HEK293 (cell line): ENCODE measurements at regions not wholly inside any gene's neighbourhood (a gene's known extent, or its start where the extent isn't known, plus 50 kb on each side); places are given as distances from the start of the nearest gene placed in this dataset.

Source experiments
- CTCF ChIA-PET: fragments of 350-600 bp; formaldehyde crosslinking; extraction: SDS; loops from one replicate; lab custom pipeline; 2021; ENCODE audit warnings: antibody characterized with exemption; lab: Yijun Ruan, JAX
- POLR2A ChIA-PET: fragments of 300-600 bp; formaldehyde crosslinking; extraction: SDS; loops from one replicate; lab custom pipeline; 2020; ENCODE audit warnings: antibody characterized with exemption, inconsistent platforms; lab: Yijun Ruan, JAX
- H3K27ac ChIP-seq: fragments of 200-500 bp; sonication (Bioruptor generic); 2 replicates; pipeline ENCODE4 v1.5.1; 2014; ENCODE audit warnings: low read depth, low read length, control low read depth, inconsistent platforms; ENCODE audit errors: extremely low read depth
- H3K36me3 ChIP-seq, 2 experiments: fragments of 200-500 bp in 1 of 2; sonication (Bioruptor generic) in 1 of 2; 1 replicate in 1 of 2; 2 replicates in 1 of 2; pipeline ENCODE4 v1.5.1; 2014 to 2017; ENCODE audit warnings: inconsistent platforms in 2 of 2, low read length in 2 of 2; ENCODE audit not compliant: control insufficient read depth in 2 of 2, insufficient read depth in 1 of 2
- H3K4me1 ChIP-seq: fragments of 200-500 bp; sonication (Bioruptor generic); 2 replicates; pipeline ENCODE4 v1.5.1; 2014; ENCODE audit warnings: mild to moderate bottlenecking, low read length, inconsistent platforms; ENCODE audit not compliant: control insufficient read depth, insufficient read depth
- H3K4me3 ChIP-seq: 2 replicates; pipeline ENCODE4 v1.5.1; 2011; ENCODE audit warnings: low read depth, mild to moderate bottlenecking, control low read depth, low read length, moderate library complexity
- H3K9me3 ChIP-seq: fragments of 200-500 bp; sonication (Bioruptor generic); 2 replicates; pipeline ENCODE4 v1.5.1; 2014; ENCODE audit warnings: low read depth, low read length, inconsistent platforms; ENCODE audit not compliant: control insufficient read depth, insufficient read depth
- EGR2 ChIP-seq: fragments of 450-650 bp; formaldehyde crosslinking; IDR thresholded peaks from 2 replicates; pipeline ENCODE4 v1.5.1; 2016; ENCODE audit warnings: low read depth, missing biosample characterization, missing genetic modification characterization
- GLI4 ChIP-seq: fragments of 450-650 bp; formaldehyde crosslinking; IDR thresholded peaks from 2 replicates; pipeline ENCODE4 v1.5.1; 2016; ENCODE audit warnings: missing biosample characterization, missing genetic modification characterization
- HOXC10 ChIP-seq: sonication (generic); formaldehyde crosslinking; IDR thresholded peaks from 2 replicates; pipeline ENCODE4 v1.8.1; 2023; ENCODE audit warnings: mild to moderate bottlenecking, missing genetic modification reagents
- KLF1 ChIP-seq: fragments of 450-650 bp; formaldehyde crosslinking; IDR thresholded peaks from 2 replicates; pipeline ENCODE4 v1.5.1; 2016; ENCODE audit warnings: missing biosample characterization, missing genetic modification characterization
- PRDM4 ChIP-seq: fragments of 450-650 bp; formaldehyde crosslinking; IDR thresholded peaks from 2 replicates; pipeline ENCODE4 v1.5.1; 2017; ENCODE audit warnings: missing biosample characterization, missing genetic modification characterization
- SALL2 ChIP-seq: fragments of 450-650 bp; formaldehyde crosslinking; IDR thresholded peaks from 2 replicates; pipeline ENCODE4 v1.5.0; 2017; ENCODE audit warnings: missing biosample characterization, mild to moderate bottlenecking, missing genetic modification characterization, borderline replicate concordance
- WT1 ChIP-seq: fragments of 450-650 bp; formaldehyde crosslinking; IDR thresholded peaks from 2 replicates; pipeline ENCODE4 v1.5.1; 2016; ENCODE audit warnings: missing biosample characterization, missing genetic modification characterization
- ZNF114 ChIP-seq: fragments of 450-650 bp; formaldehyde crosslinking; IDR thresholded peaks from 2 replicates; pipeline ENCODE4 v1.5.0; 2017; ENCODE audit warnings: missing biosample characterization, missing genetic modification characterization
- ZNF138 ChIP-seq: fragments of 450-650 bp; formaldehyde crosslinking; IDR thresholded peaks from 2 replicates; pipeline ENCODE4 v1.5.1; 2016; ENCODE audit warnings: missing biosample characterization, missing genetic modification characterization, borderline replicate concordance
- ZNF354C ChIP-seq: fragments of 450-650 bp; formaldehyde crosslinking; IDR thresholded peaks from 2 replicates; pipeline ENCODE4 v1.5.1; 2016; ENCODE audit warnings: missing biosample characterization, missing genetic modification characterization, low read depth, borderline replicate concordance
- ZNF513 ChIP-seq: fragments of 450-650 bp; IDR thresholded peaks from 2 replicates; pipeline ENCODE4 v1.5.1; 2018; ENCODE audit warnings: missing biosample characterization, missing genetic modification characterization
- ZNF623 ChIP-seq: fragments of 450-650 bp; formaldehyde crosslinking; IDR thresholded peaks from 2 replicates; pipeline ENCODE4 v1.5.1; 2016; ENCODE audit warnings: missing biosample characterization, missing genetic modification characterization
- ZNF768 ChIP-seq: fragments of 450-650 bp; formaldehyde crosslinking; IDR thresholded peaks from 2 replicates; pipeline ENCODE4 v1.5.1; 2018; ENCODE audit warnings: missing biosample characterization, mild to moderate bottlenecking, missing genetic modification characterization
- ZNF843 ChIP-seq: fragments of 450-650 bp; formaldehyde crosslinking; IDR thresholded peaks from 2 replicates; pipeline ENCODE4 v1.5.1; 2016; ENCODE audit warnings: missing biosample characterization, missing genetic modification characterization
- TF ChIP-seq, protein P1 (sequence below): fragments of 450-650 bp; formaldehyde crosslinking; IDR thresholded peaks from 2 replicates; pipeline ENCODE4 v1.5.1; 2016; ENCODE audit warnings: missing biosample characterization, missing genetic modification characterization
- TF ChIP-seq, protein P2 (sequence below): fragments of 450-650 bp; formaldehyde crosslinking; IDR thresholded peaks from 2 replicates; pipeline ENCODE4 v1.5.1; 2016; ENCODE audit warnings: missing biosample characterization, missing genetic modification characterization
- TF ChIP-seq, protein P3 (sequence below): fragments of 450-650 bp; formaldehyde crosslinking; IDR thresholded peaks from 2 replicates; pipeline ENCODE4 v1.5.1; 2016; ENCODE audit warnings: missing biosample characterization, missing genetic modification characterization
- TF ChIP-seq, protein P4 (sequence below): fragments of 450-650 bp; formaldehyde crosslinking; IDR thresholded peaks from 2 replicates; pipeline ENCODE4 v1.5.1; 2016; ENCODE audit warnings: missing biosample characterization, missing genetic modification characterization

DNA sequence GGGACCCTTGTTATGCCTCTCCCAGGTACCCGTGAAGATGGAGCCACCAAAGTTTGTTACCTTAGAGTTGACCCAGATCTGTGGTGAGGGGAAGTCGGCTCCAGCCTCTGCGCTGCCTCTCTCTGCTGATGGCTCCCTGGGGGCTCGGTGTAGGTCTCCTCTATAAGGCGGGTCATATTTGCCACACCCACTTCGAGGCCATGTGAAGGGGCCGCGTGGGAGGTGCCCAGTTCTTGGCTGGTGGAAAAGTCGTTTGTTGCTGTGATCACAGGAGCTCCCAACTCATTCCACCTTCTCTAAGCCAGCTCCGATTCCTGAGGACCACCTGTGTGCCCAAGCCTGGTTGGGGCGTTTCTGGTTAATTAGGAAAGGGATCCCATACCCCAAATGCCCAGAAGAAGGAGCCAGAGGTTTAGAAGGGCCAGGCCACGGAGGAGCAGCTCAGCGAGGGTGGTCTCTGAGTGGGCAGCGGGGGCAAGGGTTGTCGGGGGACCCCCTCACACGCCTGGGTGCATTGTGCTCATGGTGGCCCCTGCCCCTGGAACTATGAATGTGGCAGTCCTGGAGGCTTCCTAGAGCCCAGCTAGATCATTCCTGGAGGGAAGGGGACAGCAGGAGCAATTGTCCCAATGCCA lies 296.5 kb downstream of the ZNF536 start (continued):
- TF ChIP-seq GLI4 (tag by site-specific recombination) (no peak), KLF1 (tag by site-specific recombination) (0 out of 2 replicates have a peak, but pooled peaks have one; percentile 13)
- TF ChIP-seq, all 188 proteins: peak for 7

DNA sequence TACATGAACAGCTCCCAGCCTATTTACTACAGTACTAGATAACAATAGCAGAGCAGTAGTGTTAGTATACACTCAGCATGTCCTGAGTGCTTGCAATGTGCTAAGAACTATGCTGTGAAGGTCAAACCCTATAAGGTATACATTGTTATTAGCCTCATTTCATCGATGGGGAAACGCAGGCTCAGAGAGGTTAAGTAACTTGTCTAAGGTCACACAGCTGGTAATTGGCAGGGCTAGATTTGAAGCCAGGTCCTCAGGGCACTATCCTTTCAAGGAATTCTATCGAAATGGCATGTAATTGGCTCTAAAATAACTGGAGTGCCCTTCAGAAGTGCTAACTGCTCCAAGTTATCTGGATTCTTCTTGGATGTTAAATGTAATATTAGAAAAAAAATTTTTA lies 295.6 kb downstream of the ZNF536 start:
- no peaks in the 10 kb centered on the region for H3K36me3 ChIP-seq
- H3K9me3 ChIP-seq, result no peaks in the 10 kb centered on the region
- POLR2A ChIA-PET, result no interaction called here
- CTCF ChIA-PET, result interaction anchor here (0.5 to 11.0 kb wide), 32 partner anchors 7 to 1626 kb away, joined by 3 to 225 read pairs (median 4); no protein-coding TSS in a partner anchor
- no peak overlapping the region for H3K4me3 ChIP-seq
- H3K4me1 ChIP-seq, result peaks cover 33% of the 10 kb centered on the region
- no peak overlapping the region for H3K27ac ChIP-seq
- TF ChIP-seq, protein P1, sequence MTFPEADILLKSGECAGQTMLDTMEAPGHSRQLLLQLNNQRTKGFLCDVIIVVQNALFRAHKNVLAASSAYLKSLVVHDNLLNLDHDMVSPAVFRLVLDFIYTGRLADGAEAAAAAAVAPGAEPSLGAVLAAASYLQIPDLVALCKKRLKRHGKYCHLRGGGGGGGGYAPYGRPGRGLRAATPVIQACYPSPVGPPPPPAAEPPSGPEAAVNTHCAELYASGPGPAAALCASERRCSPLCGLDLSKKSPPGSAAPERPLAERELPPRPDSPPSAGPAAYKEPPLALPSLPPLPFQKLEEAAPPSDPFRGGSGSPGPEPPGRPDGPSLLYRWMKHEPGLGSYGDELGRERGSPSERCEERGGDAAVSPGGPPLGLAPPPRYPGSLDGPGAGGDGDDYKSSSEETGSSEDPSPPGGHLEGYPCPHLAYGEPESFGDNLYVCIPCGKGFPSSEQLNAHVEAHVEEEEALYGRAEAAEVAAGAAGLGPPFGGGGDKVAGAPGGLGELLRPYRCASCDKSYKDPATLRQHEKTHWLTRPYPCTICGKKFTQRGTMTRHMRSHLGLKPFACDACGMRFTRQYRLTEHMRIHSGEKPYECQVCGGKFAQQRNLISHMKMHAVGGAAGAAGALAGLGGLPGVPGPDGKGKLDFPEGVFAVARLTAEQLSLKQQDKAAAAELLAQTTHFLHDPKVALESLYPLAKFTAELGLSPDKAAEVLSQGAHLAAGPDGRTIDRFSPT (tag by site-specific recombination), result no peak
- TF ChIP-seq, protein P2, sequence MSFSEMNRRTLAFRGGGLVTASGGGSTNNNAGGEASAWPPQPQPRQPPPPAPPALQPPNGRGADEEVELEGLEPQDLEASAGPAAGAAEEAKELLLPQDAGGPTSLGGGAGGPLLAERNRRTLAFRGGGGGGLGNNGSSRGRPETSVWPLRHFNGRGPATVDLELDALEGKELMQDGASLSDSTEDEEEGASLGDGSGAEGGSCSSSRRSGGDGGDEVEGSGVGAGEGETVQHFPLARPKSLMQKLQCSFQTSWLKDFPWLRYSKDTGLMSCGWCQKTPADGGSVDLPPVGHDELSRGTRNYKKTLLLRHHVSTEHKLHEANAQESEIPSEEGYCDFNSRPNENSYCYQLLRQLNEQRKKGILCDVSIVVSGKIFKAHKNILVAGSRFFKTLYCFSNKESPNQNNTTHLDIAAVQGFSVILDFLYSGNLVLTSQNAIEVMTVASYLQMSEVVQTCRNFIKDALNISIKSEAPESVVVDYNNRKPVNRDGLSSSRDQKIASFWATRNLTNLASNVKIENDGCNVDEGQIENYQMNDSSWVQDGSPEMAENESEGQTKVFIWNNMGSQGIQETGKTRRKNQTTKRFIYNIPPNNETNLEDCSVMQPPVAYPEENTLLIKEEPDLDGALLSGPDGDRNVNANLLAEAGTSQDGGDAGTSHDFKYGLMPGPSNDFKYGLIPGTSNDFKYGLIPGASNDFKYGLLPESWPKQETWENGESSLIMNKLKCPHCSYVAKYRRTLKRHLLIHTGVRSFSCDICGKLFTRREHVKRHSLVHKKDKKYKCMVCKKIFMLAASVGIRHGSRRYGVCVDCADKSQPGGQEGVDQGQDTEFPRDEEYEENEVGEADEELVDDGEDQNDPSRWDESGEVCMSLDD, result no peak
- TF ChIP-seq PRDM4 (no peak), ZNF768 (tag by site-specific recombination) (peak; percentile 98)

DNA sequence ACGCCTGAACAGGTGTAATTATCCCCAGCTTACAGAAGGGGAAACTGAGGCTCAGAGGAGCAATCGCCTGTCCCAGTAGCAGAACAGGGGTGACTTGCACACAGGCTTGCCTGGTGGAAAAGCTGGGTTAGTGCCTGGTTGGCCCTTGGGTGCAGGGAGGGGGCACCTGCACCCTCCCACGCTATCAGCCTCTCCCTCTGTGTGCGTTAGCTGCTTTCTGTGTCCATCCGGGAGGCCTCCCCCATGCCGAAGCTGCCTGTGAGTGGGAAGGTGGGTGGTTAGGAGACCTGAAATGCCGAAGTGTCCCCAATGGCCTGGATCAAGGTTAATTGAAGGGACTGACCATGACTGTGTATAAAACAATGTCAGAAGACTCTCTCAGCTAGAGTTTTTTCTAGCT lies 295.0 kb downstream of the ZNF536 start:
- POLR2A ChIA-PET, result interaction anchor here (0.6 to 1.3 kb wide), 2 partner anchors 650 to 1738 kb away, joined by 3 read pairs; partner anchors contain the start of gene DPY19L3
- CTCF ChIA-PET, result interaction anchor here (0.5 to 11.0 kb wide), 50 partner anchors 8 to 1558 kb away, joined by 3 to 225 read pairs (median 4); no protein-coding TSS in a partner anchor
- peak overlapping the region; percentile 11; the same call in 1 of the 2 replicates for H3K27ac ChIP-seq
- H3K9me3 ChIP-seq, result no peaks in the 10 kb centered on the region
- no peaks in the 10 kb centered on the region for H3K36me3 ChIP-seq
- H3K4me3 ChIP-seq, result no peak overlapping the region
- H3K4me1 ChIP-seq, result peaks cover 38% of the 10 kb centered on the region
- TF ChIP-seq ZNF114 (no peak), ZNF354C (tag by site-specific recombination) (no peak), SALL2 (no peak), ZNF138 (tag by site-specific recombination) (no peak), EGR2 (tag by site-specific recombination) (peak; percentile 54), ZNF843 (tag by site-specific recombination) (no peak), WT1 (tag by site-specific recombination) (no peak), ZNF513 (tag by site-specific recombination) (no peak), HOXC10 (CRISPR knock-in tag) (no peak), ZNF623 (tag by site-specific recombination) (no peak)
- TF ChIP-seq, protein P3, sequence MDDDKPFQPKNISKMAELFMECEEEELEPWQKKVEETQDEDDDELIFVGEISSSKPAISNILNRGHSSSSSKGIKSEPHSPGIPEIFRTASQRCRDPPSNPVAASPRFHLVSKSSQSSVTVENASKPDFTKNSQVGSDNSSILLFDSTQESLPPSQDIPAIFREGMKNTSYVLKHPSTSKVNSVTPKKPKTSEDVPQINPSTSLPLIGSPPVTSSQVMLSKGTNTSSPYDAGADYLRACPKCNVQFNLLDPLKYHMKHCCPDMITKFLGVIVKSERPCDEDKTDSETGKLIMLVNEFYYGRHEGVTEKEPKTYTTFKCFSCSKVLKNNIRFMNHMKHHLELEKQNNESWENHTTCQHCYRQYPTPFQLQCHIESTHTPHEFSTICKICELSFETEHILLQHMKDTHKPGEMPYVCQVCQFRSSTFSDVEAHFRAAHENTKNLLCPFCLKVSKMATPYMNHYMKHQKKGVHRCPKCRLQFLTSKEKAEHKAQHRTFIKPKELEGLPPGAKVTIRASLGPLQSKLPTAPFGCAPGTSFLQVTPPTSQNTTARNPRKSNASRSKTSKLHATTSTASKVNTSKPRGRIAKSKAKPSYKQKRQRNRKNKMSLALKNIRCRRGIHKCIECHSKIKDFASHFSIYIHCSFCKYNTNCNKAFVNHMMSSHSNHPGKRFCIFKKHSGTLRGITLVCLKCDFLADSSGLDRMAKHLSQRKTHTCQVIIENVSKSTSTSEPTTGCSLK (tag by site-specific recombination), result no peak
- TF ChIP-seq, protein P4, sequence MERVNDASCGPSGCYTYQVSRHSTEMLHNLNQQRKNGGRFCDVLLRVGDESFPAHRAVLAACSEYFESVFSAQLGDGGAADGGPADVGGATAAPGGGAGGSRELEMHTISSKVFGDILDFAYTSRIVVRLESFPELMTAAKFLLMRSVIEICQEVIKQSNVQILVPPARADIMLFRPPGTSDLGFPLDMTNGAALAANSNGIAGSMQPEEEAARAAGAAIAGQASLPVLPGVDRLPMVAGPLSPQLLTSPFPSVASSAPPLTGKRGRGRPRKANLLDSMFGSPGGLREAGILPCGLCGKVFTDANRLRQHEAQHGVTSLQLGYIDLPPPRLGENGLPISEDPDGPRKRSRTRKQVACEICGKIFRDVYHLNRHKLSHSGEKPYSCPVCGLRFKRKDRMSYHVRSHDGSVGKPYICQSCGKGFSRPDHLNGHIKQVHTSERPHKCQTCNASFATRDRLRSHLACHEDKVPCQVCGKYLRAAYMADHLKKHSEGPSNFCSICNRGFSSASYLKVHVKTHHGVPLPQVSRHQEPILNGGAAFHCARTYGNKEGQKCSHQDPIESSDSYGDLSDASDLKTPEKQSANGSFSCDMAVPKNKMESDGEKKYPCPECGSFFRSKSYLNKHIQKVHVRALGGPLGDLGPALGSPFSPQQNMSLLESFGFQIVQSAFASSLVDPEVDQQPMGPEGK (tag by site-specific recombination), result peak; percentile 7; the same call in 1 of the 2 replicates
